Adrenal gland (tissue), 9 donors: ENCODE measurements at regions not wholly inside any gene's neighbourhood (a gene's known extent, or its start where the extent isn't known, plus 50 kb on each side); places are given as distances from the start of the nearest gene placed in this dataset.

ENCODE experiments used
- DNase-seq, 7 donors: peaks; one replicate each; pipeline ENCODE4 v3.0.0-alpha.2; 2019 to 2020
- H3K27ac ChIP-seq, 5 donors: fragments of 200-600 bp; sonication (generic) in 4 of 5; 1 replicate in 3 of 5; 2 replicates in 2 of 5; pipeline versions ENCODE4 v1.5.1 to v1.8.0; 2016 to 2020; ENCODE audit warnings: mild to moderate bottlenecking in 1 of 5
- H3K27me3 ChIP-seq: fragments of 200-600 bp; 2 replicates; pipeline ENCODE4 v1.8.0; 2021
- H3K36me3 ChIP-seq, 2 donors: fragments of 200-600 bp; replicated peaks in 1 of 2; 1 replicate in 1 of 2; 2 replicates in 1 of 2; pipeline versions ENCODE4 v1.5.1 to v1.8.0; 2018 to 2022
- H3K4me1 ChIP-seq, 2 donors: fragments of 200-600 bp; replicated peaks in 1 of 2; 1 replicate in 1 of 2; 2 replicates in 1 of 2; pipeline versions ENCODE4 v1.5.1 to v1.8.0; 2018 to 2021
- H3K4me3 ChIP-seq, 4 donors: fragments of 200-600 bp; sonication (generic) in 3 of 4; one replicate each; pipeline ENCODE4 v1.5.1; 2016 to 2018
- H3K9me3 ChIP-seq, 3 donors: fragments of 200-600 bp; sonication (generic) in 1 of 3; replicated peaks in 1 of 3; 1 replicate in 2 of 3; 2 replicates in 1 of 3; pipeline versions ENCODE4 v1.5.1 to v1.8.0; 2016 to 2021
- CTCF ChIP-seq, 6 experiments: fragments of 450-650 bp in 4 of 6; fragments of 200-600 bp in 2 of 6; sonication (generic) in 1 of 6; IDR thresholded peaks; 1 replicate in 5 of 6; 2 replicates in 1 of 6; pipeline versions ENCODE4 v1.5.1 to v1.8.0; 2016 to 2021; ENCODE audit warnings: antibody characterized with exemption in 6 of 6, mild to moderate bottlenecking in 2 of 6, moderate library complexity in 1 of 6
- POLR2A ChIP-seq, 2 donors: fragments of 450-650 bp; IDR thresholded peaks; one replicate each; pipeline ENCODE4 v1.6.1; 2017; ENCODE audit warnings: antibody characterized with exemption in 2 of 2, mild to moderate bottlenecking in 2 of 2, moderate library complexity in 1 of 2
- WGBS, 4 donors: extraction: QIAGEN DNeasy Blood & Tissue Kit in 2 of 4; methylation state at CpG; one replicate each; pipeline versions ENCODE4 v1.1.5 to v1.1.7; 2013 to 2017; 5-methylcytosine and 5-hydroxymethylcytosine counted together
- intact Hi-C, 2 donors: fragments of 100-400 bp; cut with DNase I; formaldehyde crosslinking; loops; one replicate each; pipeline versions ENCODE4 v1.14.1 to v1.15.0; 2022 to 2023
- donor health status: healthy with polysubstance abuse.
- donor health status: Bipolar disorder and iron deficiency.
- donor health status: DM: yes; HTN: yes; CAD: no.
- donor health status: DM: no; HTN: no; CAD: no.
- donor health status: DM: no; HTN: no; CAD: no.

- H3K36me3 ChIP-seq = no peaks in the 10 kb centered on the region
- 74 to 83% (median 78%) methylated on average over 7 of the region's 7 CpGs for WGBS, 4 donors
- DNase-seq = no peak
These were observed 1186.5 kb downstream of the SI start for GRCh38 chr3:163891771-163892170.

GRCh38 chr3:163890661-163891060 lies 1187.6 kb downstream of the SI start:
- intact Hi-C loops = no loop called here
- 35 to 80% (median 53%) methylated on average over 2 of the region's 2 CpGs for WGBS, 4 donors
- TF ChIP-seq CTCF (IDR thresholded peaks at IDR 0.05) (no peak), POLR2A (IDR thresholded peaks at IDR 0.05) (no peak)

More at GRCh38 chr3:163891771-163892170, 1186.5 kb downstream of the SI start:
- Histone ChIP-seq H3K27me3 (no peaks in the 10 kb centered on the region), H3K4me1 (no peaks in the 10 kb centered on the region), H3K4me3 (no peak overlapping the region), H3K9me3 (no peaks in the 10 kb centered on the region), H3K27ac (no peak overlapping the region)
- intact Hi-C loops = no loop called here
- TF ChIP-seq CTCF (IDR thresholded peaks at IDR 0.05) (no peak), POLR2A (IDR thresholded peaks at IDR 0.05) (no peak)

GRCh38 chr3:163879172-163879571 lies 1199.1 kb downstream of the SI start:
- Histone ChIP-seq H3K4me3 (no peak overlapping the region), H3K4me1 (no peaks in the 10 kb centered on the region), H3K36me3 (no peaks in the 10 kb centered on the region), H3K9me3 (no peaks in the 10 kb centered on the region), H3K27me3 (no peaks in the 10 kb centered on the region), H3K27ac (no peak overlapping the region)
- intact Hi-C loops = no loop called here
- WGBS, 4 donors = 87 to 93% (median 92%) methylated on average over 3 to 4 of the region's 4 CpGs
- TF ChIP-seq CTCF (IDR thresholded peaks at IDR 0.05) (no peak), POLR2A (IDR thresholded peaks at IDR 0.05) (no peak)
- DNase-seq = no peak

More at GRCh38 chr3:163890661-163891060, 1187.6 kb downstream of the SI start:
- no peak for DNase-seq
- Histone ChIP-seq H3K4me3 (no peak overlapping the region), H3K9me3 (no peaks in the 10 kb centered on the region), H3K4me1 (no peaks in the 10 kb centered on the region), H3K27me3 (no peaks in the 10 kb centered on the region), H3K27ac (no peak overlapping the region), H3K36me3 (no peaks in the 10 kb centered on the region)

GRCh38 chr3:163878396-163878795 lies 1199.9 kb downstream of the SI start:
- intact Hi-C loops = no loop called here
- no peak for DNase-seq
- Histone ChIP-seq H3K27me3 (no peaks in the 10 kb centered on the region), H3K36me3 (no peaks in the 10 kb centered on the region), H3K4me1 (no peaks in the 10 kb centered on the region), H3K9me3 (no peaks in the 10 kb centered on the region), H3K27ac (no peak overlapping the region), H3K4me3 (no peak overlapping the region)
- WGBS, 4 donors = 76 to 91% (median 78%) methylated on average over 4 of the region's 4 CpGs
- no peak for TF ChIP-seq POLR2A (IDR thresholded peaks at IDR 0.05)
- no peak for TF ChIP-seq CTCF (IDR thresholded peaks at IDR 0.05)
